ENCODE measurements at regions not wholly inside any gene's neighbourhood (a gene's known extent, or its start where the extent isn't known, plus 50 kb on each side); places are given as distances from the start of the nearest gene placed in this dataset.

DNA sequence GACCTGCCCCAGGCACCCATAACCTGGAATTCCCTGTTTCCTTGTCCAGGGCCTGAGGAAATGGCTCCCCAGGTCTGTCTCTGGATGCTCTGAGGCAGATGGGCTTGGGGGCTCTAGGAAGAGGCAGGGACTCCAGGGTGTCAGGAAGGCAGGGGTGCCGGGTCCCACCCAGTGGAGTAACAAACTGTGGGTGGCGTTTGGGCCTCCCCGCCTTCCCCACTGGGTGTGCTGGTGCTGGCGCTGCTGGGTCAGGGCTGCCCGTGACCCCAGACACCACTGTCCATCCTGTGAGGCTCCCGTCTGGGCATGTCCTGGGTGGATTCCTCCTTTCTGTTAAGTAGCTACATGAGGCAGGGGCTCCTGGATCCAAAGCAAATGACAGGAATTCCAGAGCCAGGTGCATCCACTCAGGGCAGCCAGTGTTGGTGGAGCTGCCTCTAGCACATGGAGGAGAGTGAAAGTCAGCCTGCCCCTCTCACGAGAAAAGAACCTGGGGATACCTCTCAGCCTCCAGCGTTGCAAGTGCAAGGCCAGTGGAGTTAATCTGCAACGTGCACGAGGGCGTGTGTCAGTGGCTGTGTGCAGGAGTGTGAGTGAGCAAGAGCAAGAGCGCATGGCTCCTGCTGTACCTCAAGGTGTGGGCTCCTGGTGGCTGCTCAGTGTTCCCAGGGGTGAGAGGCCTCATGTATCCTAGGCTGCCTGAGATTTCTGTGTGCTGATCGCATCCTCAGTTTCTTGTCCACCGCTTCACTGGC is 403.1 kb downstream of the TMEM121 start:
- DNase-seq (ENCODE audit: extremely low spot score in 2 of 2): no peak
- Histone ChIP-seq H3K4me1 (no peaks in the 10 kb centered on the region), H3K27me3 (no peaks in the 10 kb centered on the region), H3K27ac (no peak overlapping the region), H3K36me3 (no peaks in the 10 kb centered on the region), H3K9me3 (no peaks in the 10 kb centered on the region), H3K4me3 (no peak overlapping the region)
- TF ChIP-seq CTCF (IDR thresholded peaks at IDR 0.05) (no peak), POLR2A (IDR thresholded peaks at IDR 0.05) (no peak), POLR2AphosphoS5 (IDR thresholded peaks at IDR 0.05; ENCODE audit: insufficient read depth in 1 of 2, low read depth in 1 of 2) (no peak)
- intact Hi-C loops (cut with DNase I): no loop called here

DNA sequence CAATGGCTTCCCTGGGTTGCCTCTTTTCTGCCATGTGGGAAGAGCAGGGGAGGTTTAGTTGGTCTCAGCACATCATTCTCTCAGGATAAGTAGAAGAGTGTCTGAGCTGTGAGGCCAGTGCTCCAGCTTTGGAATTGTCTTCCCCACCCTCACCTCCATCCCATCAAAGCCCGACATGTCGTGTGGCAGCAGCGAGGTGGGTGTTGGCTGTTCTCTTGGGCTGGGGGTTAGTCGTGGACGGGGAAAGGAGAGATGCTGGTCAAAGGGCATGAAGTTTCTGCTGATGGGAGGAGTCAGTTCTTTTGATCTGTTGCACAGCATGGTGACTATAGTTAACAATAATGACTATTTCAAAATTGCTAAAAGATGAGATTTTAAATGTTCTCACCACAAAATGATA is 404.2 kb downstream of the TMEM121 start:
- Histone ChIP-seq H3K4me3 (no peak overlapping the region), H3K27me3 (no peaks in the 10 kb centered on the region), H3K27ac (no peak overlapping the region), H3K36me3 (no peaks in the 10 kb centered on the region), H3K4me1 (no peaks in the 10 kb centered on the region), H3K9me3 (no peaks in the 10 kb centered on the region)
- intact Hi-C loops (cut with DNase I): no loop called here
- no peak for TF ChIP-seq CTCF (IDR thresholded peaks at IDR 0.05)
- no peak for TF ChIP-seq POLR2A (IDR thresholded peaks at IDR 0.05)
- TF ChIP-seq POLR2AphosphoS5 (IDR thresholded peaks at IDR 0.05; ENCODE audit: insufficient read depth in 1 of 2, low read depth in 1 of 2): no peak
- no peak for DNase-seq (ENCODE audit: extremely low spot score in 2 of 2)

GRCh38 chr14:105931808-105932483 is 405.6 kb downstream of the TMEM121 start:
- no peak overlapping the region for H3K4me3 ChIP-seq
- H3K36me3 ChIP-seq: no peaks in the 10 kb centered on the region
- no peak overlapping the region for H3K27ac ChIP-seq
- DNase-seq (ENCODE audit: extremely low spot score in 2 of 2): peak in 1 of 2 donors; percentile 20
- no peaks in the 10 kb centered on the region for H3K27me3 ChIP-seq
- TF ChIP-seq POLR2AphosphoS5 (IDR thresholded peaks at IDR 0.05; ENCODE audit: insufficient read depth in 1 of 2, low read depth in 1 of 2): no peak
- no peak for TF ChIP-seq CTCF (IDR thresholded peaks at IDR 0.05)
- no peak for TF ChIP-seq POLR2A (IDR thresholded peaks at IDR 0.05)
- H3K4me1 ChIP-seq: no peaks in the 10 kb centered on the region
- intact Hi-C loops (cut with DNase I): no loop called here
- no peaks in the 10 kb centered on the region for H3K9me3 ChIP-seq

- Histone ChIP-seq H3K27ac (no peak overlapping the region), H3K9me3 (no peaks in the 10 kb centered on the region), H3K4me1 (no peaks in the 10 kb centered on the region), H3K4me3 (no peak overlapping the region), H3K36me3 (no peaks in the 10 kb centered on the region), H3K27me3 (no peaks in the 10 kb centered on the region)
- peak in 1 of 2 donors; percentile 67 for DNase-seq (ENCODE audit: extremely low spot score in 2 of 2)
- intact Hi-C loops (cut with DNase I): no loop called here
- TF ChIP-seq POLR2A (IDR thresholded peaks at IDR 0.05) (no peak), CTCF (IDR thresholded peaks at IDR 0.05) (no peak), POLR2AphosphoS5 (IDR thresholded peaks at IDR 0.05; ENCODE audit: insufficient read depth in 1 of 2, low read depth in 1 of 2) (no peak)
These were observed 406.9 kb downstream of the TMEM121 start for GRCh38 chr14:105933238-105933637.

GRCh38 chr14:105935384-105935783 is 409.0 kb downstream of the TMEM121 start:
- no peak for TF ChIP-seq POLR2AphosphoS5 (IDR thresholded peaks at IDR 0.05; ENCODE audit: insufficient read depth in 1 of 2, low read depth in 1 of 2)
- no peak for TF ChIP-seq CTCF (IDR thresholded peaks at IDR 0.05)
- TF ChIP-seq POLR2A (IDR thresholded peaks at IDR 0.05): no peak
- H3K27me3 ChIP-seq: no peaks in the 10 kb centered on the region
- DNase-seq (ENCODE audit: extremely low spot score in 2 of 2): peak; percentile 37 to 69
- intact Hi-C loops (cut with DNase I): no loop called here
- no peak overlapping the region for H3K4me3 ChIP-seq
- no peaks in the 10 kb centered on the region for H3K36me3 ChIP-seq
- peaks cover 7% of the 10 kb centered on the region for H3K9me3 ChIP-seq
- no peak overlapping the region for H3K27ac ChIP-seq
- no peaks in the 10 kb centered on the region for H3K4me1 ChIP-seq
